Liver (tissue), 7 donors: ENCODE measurements at regions not wholly inside any gene's neighbourhood (a gene's known extent, or its start where the extent isn't known, plus 50 kb on each side); places are given as distances from the start of the nearest gene placed in this dataset.

Experiments used
- DNase-seq: peaks from one replicate; pipeline ENCODE4 v3.0.0-alpha.2; 2017; ENCODE audit warnings: low spot score
- H3K27ac ChIP-seq, 2 donors: one replicate each; pipeline ENCODE4 v1.7.0; 2013; ENCODE audit warnings: inconsistent platforms in 2 of 2, low read length in 2 of 2, control low read depth in 1 of 2, low read depth in 1 of 2, mild to moderate bottlenecking in 1 of 2
- H3K27me3 ChIP-seq, 4 donors: one replicate each; pipeline versions ENCODE4 v1.6.1 to v1.7.0; 2013; ENCODE audit warnings: low read length in 3 of 4, inconsistent platforms in 1 of 4, mild to moderate bottlenecking in 1 of 4, moderate library complexity in 1 of 4; ENCODE audit not compliant: control insufficient read depth in 4 of 4, insufficient read depth in 4 of 4
- H3K36me3 ChIP-seq, 4 donors: one replicate each; pipeline versions ENCODE4 v1.6.1 to v1.7.0; 2013; ENCODE audit warnings: low read length in 3 of 4, mild to moderate bottlenecking in 3 of 4, low read depth in 1 of 4, moderate library complexity in 1 of 4; ENCODE audit not compliant: control insufficient read depth in 4 of 4, insufficient read depth in 3 of 4
- H3K4me1 ChIP-seq, 4 donors: one replicate each; pipeline versions ENCODE4 v1.6.1 to v1.7.0; 2013; ENCODE audit warnings: low read length in 3 of 4, mild to moderate bottlenecking in 3 of 4, moderate library complexity in 1 of 4; ENCODE audit not compliant: control insufficient read depth in 4 of 4, insufficient read depth in 4 of 4
- H3K4me3 ChIP-seq, 3 donors: one replicate each; pipeline versions ENCODE4 v1.6.1 to v1.7.0; 2013; ENCODE audit warnings: low read length in 3 of 3, control low read depth in 1 of 3, low read depth in 1 of 3, mild to moderate bottlenecking in 1 of 3
- H3K9ac ChIP-seq, 2 donors: one replicate each; pipeline ENCODE4 v1.7.0; 2013; ENCODE audit warnings: low read length in 2 of 2, mild to moderate bottlenecking in 2 of 2, moderate library complexity in 2 of 2, control low read depth in 1 of 2, low read depth in 1 of 2
- H3K9me3 ChIP-seq, 4 donors: one replicate each; pipeline versions ENCODE4 v1.6.1 to v1.7.0; 2013; ENCODE audit warnings: low read length in 3 of 4; ENCODE audit not compliant: control insufficient read depth in 4 of 4
- ATF3 ChIP-seq: IDR thresholded peaks from 2 replicates; pipeline ENCODE4 v1.6.1; 2016; ENCODE audit warnings: antibody characterized with exemption
- EGR1 ChIP-seq, 2 donors: IDR thresholded peaks; 2 replicates each; pipeline ENCODE4 v1.6.1; 2016 to 2018; ENCODE audit warnings: antibody characterized with exemption in 2 of 2, low read depth in 2 of 2
- FOXA1 ChIP-seq: IDR thresholded peaks from 2 replicates; pipeline ENCODE4 v1.6.1; 2016; ENCODE audit warnings: antibody characterized with exemption
- FOXA2 ChIP-seq: IDR thresholded peaks from 2 replicates; pipeline ENCODE4 v1.6.1; 2016; ENCODE audit warnings: antibody characterized with exemption
- GABPA ChIP-seq, 2 donors: IDR thresholded peaks in 1 of 2; conservative IDR thresholded peaks in 1 of 2; 2 replicates each; pipeline ENCODE4 v1.6.1; 2016; ENCODE audit warnings: antibody characterized with exemption in 2 of 2, mild to moderate bottlenecking in 1 of 2, moderate library complexity in 1 of 2
- HNF4A ChIP-seq, 2 donors: conservative IDR thresholded peaks; 2 replicates each; pipeline ENCODE4 v1.6.1; 2016; ENCODE audit warnings: antibody characterized with exemption in 2 of 2, mild to moderate bottlenecking in 2 of 2
- HNF4G ChIP-seq: IDR thresholded peaks from 2 replicates; pipeline ENCODE4 v1.6.1; 2016; ENCODE audit warnings: antibody characterized with exemption
- JUND ChIP-seq, 2 donors: IDR thresholded peaks; 2 replicates each; pipeline ENCODE4 v1.6.1; 2016; ENCODE audit warnings: antibody characterized with exemption in 2 of 2
- MAX ChIP-seq: IDR thresholded peaks from 2 replicates; pipeline ENCODE4 v1.6.1; 2016; ENCODE audit warnings: antibody characterized with exemption
- NR2F2 ChIP-seq: IDR thresholded peaks from 2 replicates; pipeline ENCODE4 v1.6.1; 2016; ENCODE audit warnings: antibody characterized with exemption
- RAD21 ChIP-seq, 2 donors: IDR thresholded peaks; 2 replicates each; pipeline ENCODE4 v1.6.1; 2016; ENCODE audit warnings: antibody characterized with exemption in 2 of 2, mild to moderate bottlenecking in 2 of 2
- REST ChIP-seq: IDR thresholded peaks from 2 replicates; pipeline ENCODE4 v1.6.1; 2016; ENCODE audit warnings: antibody characterized with exemption, mild to moderate bottlenecking
- RXRA ChIP-seq, 2 donors: IDR thresholded peaks; 2 replicates each; pipeline ENCODE4 v1.6.1; 2017 to 2018; ENCODE audit warnings: antibody characterized with exemption in 2 of 2, mild to moderate bottlenecking in 1 of 2
- SP1 ChIP-seq: IDR thresholded peaks from 2 replicates; pipeline ENCODE4 v1.6.1; 2018; ENCODE audit warnings: antibody characterized with exemption, mild to moderate bottlenecking
- TAF1 ChIP-seq: conservative IDR thresholded peaks from 2 replicates; pipeline ENCODE4 v1.6.1; 2016; ENCODE audit warnings: antibody characterized with exemption, mild to moderate bottlenecking
- YY1 ChIP-seq: IDR thresholded peaks from 2 replicates; pipeline ENCODE4 v1.6.1; 2016; ENCODE audit warnings: antibody characterized with exemption, mild to moderate bottlenecking
- ZBTB33 ChIP-seq: IDR thresholded peaks from 2 replicates; pipeline ENCODE4 v1.6.1; 2016; ENCODE audit warnings: antibody characterized with exemption
- WGBS: extraction: QIAGEN DNeasy Blood & Tissue Kit; methylation state at CpG from one replicate; pipeline ENCODE4 v1.1.7; 2013; 5-methylcytosine and 5-hydroxymethylcytosine counted together
- donor health status: healthy.
- donor health status: healthy.
- donor health status: healthy.
- donor health status: healthy.

GRCh38 chrX:109914114-109914849 is 88.6 kb upstream of the TMEM164 start:
- WGBS, result 87% methylated on average over 8 of the region's 8 CpGs

GRCh38 chrX:109918753-109919152 is 84.2 kb upstream of the TMEM164 start:
- Histone ChIP-seq H3K4me3 (no peak overlapping the region), H3K27ac (no peak overlapping the region), H3K9ac (no peak overlapping the region), H3K27me3 (peaks cover 0 to 7% (median 0%) of the 10 kb centered on the region in 4 donors), H3K4me1 (no peaks in the 10 kb centered on the region), H3K9me3 (peaks cover 0 to 2% (median 0%) of the 10 kb centered on the region in 4 donors), H3K36me3 (no peaks in the 10 kb centered on the region)
- 60% methylated on average over 1 of the region's 1 CpG for WGBS
- no peak for DNase-seq
- TF ChIP-seq TAF1, result no peak
- TF ChIP-seq FOXA2, result no peak
- no peak for TF ChIP-seq HNF4A (conservative IDR thresholded peaks at IDR 0.05)
- no peak for TF ChIP-seq RXRA (IDR thresholded peaks at IDR 0.05)
- no peak for TF ChIP-seq ATF3
- TF ChIP-seq HNF4G, result no peak
- TF ChIP-seq MAX, result no peak
- no peak for TF ChIP-seq REST
- TF ChIP-seq EGR1 (IDR thresholded peaks at IDR 0.05; ENCODE audit: low read depth in 2 of 2), result no peak
- no peak for TF ChIP-seq RAD21 (IDR thresholded peaks at IDR 0.05)
- TF ChIP-seq ZBTB33, result no peak
- TF ChIP-seq FOXA1, result no peak
- no peak for TF ChIP-seq JUND (IDR thresholded peaks at IDR 0.05)
- no peak for TF ChIP-seq NR2F2
- no peak for TF ChIP-seq GABPA (IDR thresholded peaks at IDR 0.05 in 1 of 2, conservative IDR thresholded peaks at IDR 0.05 in 1 of 2)
- no peak for TF ChIP-seq YY1

More at GRCh38 chrX:109914114-109914849, 88.6 kb upstream of the TMEM164 start:
- H3K9me3 ChIP-seq, result peaks cover 0 to 2% (median 0%) of the 10 kb centered on the region in 4 donors
- no peak overlapping the region for H3K27ac ChIP-seq
- H3K9ac ChIP-seq, result no peak overlapping the region
- H3K4me3 ChIP-seq, result no peak overlapping the region
- DNase-seq, result no peak
- H3K4me1 ChIP-seq, result no peaks in the 10 kb centered on the region
- H3K27me3 ChIP-seq, result peaks cover 0 to 7% (median 0%) of the 10 kb centered on the region in 4 donors
- no peaks in the 10 kb centered on the region for H3K36me3 ChIP-seq
- no peak for TF ChIP-seq FOXA1
- TF ChIP-seq SP1, result no peak
- no peak for TF ChIP-seq RAD21 (IDR thresholded peaks at IDR 0.05)
- TF ChIP-seq REST, result no peak
- TF ChIP-seq ATF3, result no peak
- TF ChIP-seq TAF1, result no peak
